Stomach (tissue), 8 donors: ENCODE measurements at regions not wholly inside any gene's neighbourhood (a gene's known extent, or its start where the extent isn't known, plus 50 kb on each side); places are given as distances from the start of the nearest gene placed in this dataset.

Experiments
- DNase-seq, 2 donors: peaks; one replicate each; pipeline versions ENCODE4 v3.0.0 to v3.0.0-alpha.2; 2013 to 2019
- H3K27ac ChIP-seq, 5 donors: fragments of 200-600 bp in 4 of 5; sonication (generic) in 4 of 5; one replicate each; pipeline ENCODE4 v1.5.1; 2013 to 2019; ENCODE audit warnings: mild to moderate bottlenecking in 1 of 5, moderate library complexity in 1 of 5
- H3K27me3 ChIP-seq, 3 donors: fragments of 200-600 bp; sonication (generic); one replicate each; pipeline ENCODE4 v1.5.1; 2017 to 2019; ENCODE audit warnings: mixed run types in 1 of 3
- H3K36me3 ChIP-seq, 4 donors: fragments of 200-600 bp; sonication (generic); 1 replicate in 3 of 4; 2 replicates in 1 of 4; pipeline ENCODE4 v1.5.1; 2016 to 2019
- H3K4me1 ChIP-seq, 4 donors: fragments of 200-600 bp; sonication (generic); one replicate each; pipeline ENCODE4 v1.5.1; 2016 to 2019
- H3K4me3 ChIP-seq, 4 donors: fragments of 200-600 bp; sonication (generic) in 3 of 4; one replicate each; pipeline ENCODE4 v1.5.1; 2016 to 2019; ENCODE audit warnings: mild to moderate bottlenecking in 1 of 4
- H3K9me3 ChIP-seq, 4 donors: fragments of 200-600 bp; sonication (generic); one replicate each; pipeline ENCODE4 v1.5.1; 2016 to 2019
- EP300 ChIP-seq: sonication (generic); formaldehyde crosslinking; IDR thresholded peaks from one replicate; pipeline ENCODE4 v1.6.1; 2017; ENCODE audit warnings: antibody characterized with exemption
- POLR2A ChIP-seq, 4 donors: fragments of 450-650 bp; IDR thresholded peaks; one replicate each; pipeline ENCODE4 v1.6.1; 2016; ENCODE audit warnings: antibody characterized with exemption in 4 of 4, control low read depth in 2 of 4, mild to moderate bottlenecking in 1 of 4, moderate library complexity in 1 of 4
- POLR2AphosphoS5 ChIP-seq, 3 donors: sonication (generic); formaldehyde crosslinking; IDR thresholded peaks; one replicate each; pipeline ENCODE4 v1.6.1; 2016; ENCODE audit warnings: antibody characterized with exemption in 3 of 3
- WGBS, 5 donors: extraction: QIAGEN DNeasy Blood & Tissue Kit in 3 of 5; methylation state at CpG; one replicate each; pipeline versions ENCODE4 v1.1.5 to v1.1.7; 2013 to 2018; 5-methylcytosine and 5-hydroxymethylcytosine counted together
- intact Hi-C: fragments of 100-400 bp; cut with DNase I; formaldehyde crosslinking; loops from one replicate; pipeline ENCODE4 v1.15.1; 2023; ENCODE audit warnings: low total_unique reads
- TF ChIP-seq, protein P1 (sequence below), 7 experiments: fragments of 450-650 bp in 4 of 7; fragments of 200-600 bp in 3 of 7; sonication (generic) in 3 of 7; IDR thresholded peaks; one replicate each; pipeline ENCODE4 v1.5.1; 2016 to 2019; ENCODE audit warnings: antibody characterized with exemption in 7 of 7, control low read depth in 2 of 7, mild to moderate bottlenecking in 1 of 7
- donor health status: healthy with polysubstance abuse.
- donor health status: Bipolar disorder and iron deficiency.
- donor health status: healthy.

- no peak for DNase-seq
- intact Hi-C loops = no loop called here
- H3K36me3 ChIP-seq = no peaks in the 10 kb centered on the region
- no peaks in the 10 kb centered on the region for H3K9me3 ChIP-seq
- H3K4me3 ChIP-seq = no peak overlapping the region
- WGBS, 5 donors = 63 to 78% (median 73%) methylated on average over 4 of the region's 4 CpGs
- H3K27ac ChIP-seq = no peak overlapping the region
- H3K4me1 ChIP-seq = peaks cover 0 to 9% (median 0%) of the 10 kb centered on the region in 4 donors
- TF ChIP-seq, protein P1, sequence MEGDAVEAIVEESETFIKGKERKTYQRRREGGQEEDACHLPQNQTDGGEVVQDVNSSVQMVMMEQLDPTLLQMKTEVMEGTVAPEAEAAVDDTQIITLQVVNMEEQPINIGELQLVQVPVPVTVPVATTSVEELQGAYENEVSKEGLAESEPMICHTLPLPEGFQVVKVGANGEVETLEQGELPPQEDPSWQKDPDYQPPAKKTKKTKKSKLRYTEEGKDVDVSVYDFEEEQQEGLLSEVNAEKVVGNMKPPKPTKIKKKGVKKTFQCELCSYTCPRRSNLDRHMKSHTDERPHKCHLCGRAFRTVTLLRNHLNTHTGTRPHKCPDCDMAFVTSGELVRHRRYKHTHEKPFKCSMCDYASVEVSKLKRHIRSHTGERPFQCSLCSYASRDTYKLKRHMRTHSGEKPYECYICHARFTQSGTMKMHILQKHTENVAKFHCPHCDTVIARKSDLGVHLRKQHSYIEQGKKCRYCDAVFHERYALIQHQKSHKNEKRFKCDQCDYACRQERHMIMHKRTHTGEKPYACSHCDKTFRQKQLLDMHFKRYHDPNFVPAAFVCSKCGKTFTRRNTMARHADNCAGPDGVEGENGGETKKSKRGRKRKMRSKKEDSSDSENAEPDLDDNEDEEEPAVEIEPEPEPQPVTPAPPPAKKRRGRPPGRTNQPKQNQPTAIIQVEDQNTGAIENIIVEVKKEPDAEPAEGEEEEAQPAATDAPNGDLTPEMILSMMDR (IDR thresholded peaks at IDR 0.05) = no peak
- TF ChIP-seq POLR2AphosphoS5 (IDR thresholded peaks at IDR 0.05) = no peak
- no peak for TF ChIP-seq POLR2A (IDR thresholded peaks at IDR 0.05)
- no peak for TF ChIP-seq EP300
- H3K27me3 ChIP-seq = no peaks in the 10 kb centered on the region
Measured at GRCh38 chr2:147559070-147559725, 285.6 kb upstream of the ACVR2A start.

DNA sequence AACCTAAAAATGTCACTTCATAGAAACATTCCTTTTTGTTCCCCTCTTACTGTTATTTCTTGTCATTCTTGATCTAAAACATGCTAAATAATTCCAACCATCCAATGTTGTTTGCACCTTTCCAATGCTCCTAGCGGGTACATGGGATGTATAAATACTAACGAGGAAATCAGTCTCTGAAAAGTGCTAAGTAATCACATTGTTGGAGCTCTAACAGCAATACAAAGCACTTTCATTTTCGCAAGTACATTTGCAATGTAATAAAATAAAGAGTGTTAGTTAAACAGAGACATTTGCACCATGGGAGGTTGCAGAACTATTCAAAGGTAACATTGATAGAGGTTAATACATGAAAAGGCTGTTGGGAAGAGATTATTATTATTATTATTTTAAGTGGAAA lies 286.2 kb upstream of the ACVR2A start:
- TF ChIP-seq, protein P1 (IDR thresholded peaks at IDR 0.05) = no peak
- TF ChIP-seq POLR2A (IDR thresholded peaks at IDR 0.05) = no peak
- TF ChIP-seq EP300 = no peak
- TF ChIP-seq POLR2AphosphoS5 (IDR thresholded peaks at IDR 0.05) = no peak
- Histone ChIP-seq H3K36me3 (no peaks in the 10 kb centered on the region), H3K9me3 (no peaks in the 10 kb centered on the region), H3K27me3 (no peaks in the 10 kb centered on the region), H3K4me1 (peaks cover 0 to 9% (median 0%) of the 10 kb centered on the region in 4 donors), H3K4me3 (no peak overlapping the region), H3K27ac (no peak overlapping the region)
- intact Hi-C loops = no loop called here
- DNase-seq = no peak
- WGBS, 5 donors = 27 to 50% (median 45%) methylated on average over 3 of the region's 3 CpGs

GRCh38 chr2:147554521-147555107 lies 290.2 kb upstream of the ACVR2A start:
- Histone ChIP-seq H3K27ac (peak overlapping the region in 1 of 5 donors; percentile 8), H3K4me3 (no peak overlapping the region), H3K27me3 (no peaks in the 10 kb centered on the region), H3K4me1 (peaks cover 0 to 4% (median 0%) of the 10 kb centered on the region in 4 donors), H3K9me3 (no peaks in the 10 kb centered on the region), H3K36me3 (no peaks in the 10 kb centered on the region)
- TF ChIP-seq POLR2AphosphoS5 (IDR thresholded peaks at IDR 0.05) (no peak), POLR2A (IDR thresholded peaks at IDR 0.05) (no peak), EP300 (no peak)
- TF ChIP-seq, protein P1 (IDR thresholded peaks at IDR 0.05) = no peak
- peak in 1 of 2 donors; percentile 20 for DNase-seq
- WGBS, 5 donors = 40 to 78% (median 70%) methylated on average over 5 of the region's 5 CpGs
- intact Hi-C loops = no loop called here

DNA sequence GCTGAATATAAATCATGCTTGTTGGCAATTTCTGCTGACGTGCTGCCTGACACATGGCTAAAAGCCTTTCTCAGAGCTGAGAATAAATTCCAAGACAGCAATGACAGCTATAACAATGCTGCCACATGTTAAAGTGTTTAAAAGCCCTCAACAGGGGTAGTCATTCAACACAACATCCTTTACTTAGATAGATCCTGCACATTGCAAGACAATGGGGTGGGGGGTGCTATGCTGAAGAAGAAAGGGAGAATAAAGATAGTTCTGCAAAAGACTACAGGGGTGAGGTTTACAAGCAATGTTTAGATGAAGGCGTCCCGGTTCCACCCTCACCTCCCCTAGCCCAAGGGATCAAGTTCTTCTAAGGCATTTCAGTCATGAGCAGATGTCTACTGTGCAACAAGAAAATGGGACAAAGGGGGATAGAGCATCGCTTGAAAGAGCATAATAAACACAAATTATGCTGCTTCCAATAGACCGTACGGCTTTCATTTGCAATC lies 291.0 kb upstream of the ACVR2A start:
- Histone ChIP-seq H3K27ac (peak overlapping the region in 1 of 5 donors; percentile 8), H3K9me3 (no peaks in the 10 kb centered on the region), H3K4me1 (peaks cover 0 to 4% (median 0%) of the 10 kb centered on the region in 4 donors), H3K4me3 (no peak overlapping the region), H3K27me3 (no peaks in the 10 kb centered on the region), H3K36me3 (no peaks in the 10 kb centered on the region)
- no peak for DNase-seq
- intact Hi-C loops = no loop called here
- 75 to 92% (median 90%) methylated on average over 6 of the region's 6 CpGs for WGBS, 5 donors
- TF ChIP-seq, protein P1 (IDR thresholded peaks at IDR 0.05) = no peak
- TF ChIP-seq POLR2A (IDR thresholded peaks at IDR 0.05) (no peak), POLR2AphosphoS5 (IDR thresholded peaks at IDR 0.05) (no peak), EP300 (no peak)
